Peyer's patch (tissue), 4 donors: ENCODE measurements at regions not wholly inside any gene's neighbourhood (a gene's known extent, or its start where the extent isn't known, plus 50 kb on each side); places are given as distances from the start of the nearest gene placed in this dataset.
"Not testable (repeated sequence)": the region's sequence is repeated elsewhere in the genome, so short reads cannot be mapped to it uniquely, and the experiment has no call there.

Experiments
- DNase-seq, 3 donors: peaks; one replicate each; pipeline ENCODE4 v3.0.0-alpha.2; 2017 to 2019
- H3K27ac ChIP-seq, 4 donors: fragments of 200-600 bp; sonication (generic); one replicate each; pipeline ENCODE4 v1.5.1; 2016 to 2019
- H3K27me3 ChIP-seq, 2 donors: fragments of 200-600 bp; sonication (generic); one replicate each; pipeline ENCODE4 v1.5.1; 2019
- H3K36me3 ChIP-seq, 3 donors: fragments of 200-600 bp; sonication (generic); one replicate each; pipeline ENCODE4 v1.5.1; 2016 to 2019
- H3K4me1 ChIP-seq, 4 donors: fragments of 200-600 bp; sonication (generic); one replicate each; pipeline ENCODE4 v1.5.1; 2016 to 2019
- H3K4me3 ChIP-seq, 4 donors: fragments of 200-600 bp; sonication (generic); 1 replicate in 3 of 4; 2 replicates in 1 of 4; pipeline ENCODE4 v1.5.1; 2016 to 2019; ENCODE audit warnings: mild to moderate bottlenecking in 1 of 4
- H3K9me3 ChIP-seq, 4 donors: fragments of 200-600 bp; sonication (generic); one replicate each; pipeline ENCODE4 v1.5.1; 2016 to 2019; ENCODE audit warnings: mild to moderate bottlenecking in 1 of 4
- CTCF ChIP-seq, 6 experiments: fragments of 450-650 bp in 4 of 6; fragments of 200-600 bp in 2 of 6; sonication (generic) in 1 of 6; IDR thresholded peaks; one replicate each; pipeline ENCODE4 v1.5.1; 2017 to 2019; ENCODE audit warnings: antibody characterized with exemption in 6 of 6, mild to moderate bottlenecking in 3 of 6, moderate library complexity in 1 of 6

DNA sequence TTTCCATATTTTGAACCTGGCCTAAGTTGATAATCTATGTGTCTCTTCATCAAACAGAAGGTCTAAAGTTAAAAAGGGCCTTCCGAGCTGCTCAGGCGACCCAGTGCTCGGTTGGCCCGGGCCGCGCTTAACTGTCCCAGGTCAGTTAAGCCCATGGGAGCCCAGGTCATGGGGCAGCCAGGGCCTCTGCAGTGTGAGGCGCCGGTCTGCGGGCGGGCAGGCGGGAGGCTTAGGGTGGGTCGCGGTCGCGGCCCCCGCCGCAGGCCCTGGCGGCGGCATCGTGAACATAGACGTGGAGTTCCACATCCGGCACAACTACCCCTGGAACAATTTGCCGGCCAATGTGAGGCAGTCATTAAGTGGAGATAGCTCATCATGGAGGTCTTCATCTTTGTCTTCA lies 91.3 kb downstream of the PPIAL4C start:
- DNase-seq, H3K27me3 ChIP-seq, H3K27ac ChIP-seq, H3K4me1 ChIP-seq, H3K4me3 ChIP-seq, H3K9me3 ChIP-seq, H3K36me3 ChIP-seq: not testable (repeated sequence)

GRCh38 chr1:149677359-149677758 lies 93.7 kb downstream of the PPIAL4C start:
- H3K4me1 ChIP-seq, H3K27ac ChIP-seq, H3K36me3 ChIP-seq, DNase-seq, H3K9me3 ChIP-seq, H3K4me3 ChIP-seq, H3K27me3 ChIP-seq: not testable (repeated sequence)

DNA sequence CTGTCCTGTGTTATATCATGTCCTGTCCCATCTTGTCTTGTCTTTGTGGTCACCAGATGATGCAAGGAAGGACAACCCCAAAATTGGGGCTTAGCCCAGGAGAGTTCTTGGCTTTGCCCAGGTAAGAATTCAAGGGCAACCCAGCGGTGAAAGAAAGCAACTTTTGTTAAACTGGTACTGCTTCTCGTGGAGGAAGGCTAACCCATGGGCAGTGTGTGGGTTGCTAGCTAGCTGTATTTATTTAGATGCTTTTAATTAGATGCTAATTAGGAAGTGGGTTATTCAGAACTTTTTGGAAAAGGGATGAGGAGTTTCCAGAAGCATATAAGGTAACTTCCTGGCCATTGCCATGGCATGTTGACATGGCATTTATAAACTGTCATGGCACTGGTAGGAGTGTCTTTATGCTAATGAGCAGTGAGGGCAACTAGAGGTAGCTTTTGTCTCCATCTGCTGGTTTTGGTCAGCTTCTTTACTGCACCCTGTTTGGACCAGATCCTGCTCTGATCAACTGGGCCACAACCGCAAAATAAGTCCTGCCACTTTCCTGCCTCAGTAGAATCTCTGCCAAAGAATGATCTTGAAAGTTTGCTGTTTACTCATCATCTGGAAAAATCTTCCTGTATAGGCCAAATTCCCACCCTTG lies 95.8 kb upstream of the FCGR1A start:
- not testable (repeated sequence) for H3K27me3 ChIP-seq, H3K36me3 ChIP-seq, H3K4me1 ChIP-seq, H3K27ac ChIP-seq, H3K4me3 ChIP-seq, H3K9me3 ChIP-seq, DNase-seq

DNA sequence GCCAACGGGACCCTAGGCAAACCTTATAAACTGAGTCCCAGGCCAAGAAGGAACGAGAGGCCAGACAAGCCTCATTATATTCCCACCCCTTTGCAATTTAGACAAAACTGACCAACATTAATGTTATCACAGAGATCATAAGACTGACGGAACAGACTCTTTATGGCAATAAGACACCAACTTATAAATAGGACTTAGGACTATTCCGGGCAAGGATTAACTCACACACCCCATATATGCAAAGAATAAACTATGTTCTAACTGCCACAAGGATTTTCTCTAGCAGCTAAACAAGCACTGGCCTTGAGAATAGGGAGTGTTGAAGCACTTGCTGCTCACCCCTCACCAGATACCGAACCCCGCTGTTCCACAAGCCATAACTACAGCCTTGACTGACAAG lies 91.1 kb upstream of the FCGR1A start:
- H3K9me3 ChIP-seq, DNase-seq, H3K27me3 ChIP-seq, H3K4me3 ChIP-seq, H3K36me3 ChIP-seq, H3K27ac ChIP-seq, H3K4me1 ChIP-seq: not testable (repeated sequence)

DNA sequence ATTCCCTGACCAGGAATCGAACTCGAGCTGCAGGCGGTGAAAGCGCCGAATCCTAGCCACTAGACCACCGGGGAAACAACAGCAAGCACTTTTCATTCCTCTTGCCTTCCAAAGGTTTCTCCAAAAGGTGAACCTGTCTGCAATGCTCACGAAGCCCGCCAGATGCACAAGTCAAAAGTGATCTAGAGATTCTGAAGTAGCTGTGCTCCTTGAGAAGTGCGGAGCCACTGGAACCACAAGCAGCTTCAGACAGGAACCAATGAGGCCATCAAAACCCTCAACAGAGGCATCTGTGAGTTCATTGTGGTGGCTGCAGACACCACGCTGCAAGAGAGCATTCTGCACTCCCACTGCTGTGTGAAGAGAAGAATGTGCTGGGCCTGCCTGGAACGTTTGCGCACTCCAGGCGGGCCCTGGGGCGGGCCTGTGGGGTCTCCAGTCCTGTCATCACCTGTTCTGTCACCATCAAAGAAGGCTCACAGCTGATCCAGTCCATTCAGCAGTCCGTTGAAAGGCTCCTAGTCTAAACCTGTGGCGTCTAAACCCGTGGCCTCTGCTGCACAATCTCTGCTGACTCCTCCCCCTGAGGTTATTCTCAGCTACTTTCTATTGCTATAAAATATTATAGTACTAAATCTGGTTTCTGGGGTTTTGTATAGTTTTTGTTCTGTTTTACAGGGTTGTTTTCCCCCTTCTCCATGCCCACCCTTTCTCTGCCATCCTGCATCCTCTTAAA lies 89.5 kb upstream of the FCGR1A start:
- not testable (repeated sequence) for H3K36me3 ChIP-seq, H3K27me3 ChIP-seq
- DNase-seq = peak in 2 of 3 donors; percentile 31 to 64

GRCh38 chr1:149695066-149695465 lies 87.4 kb upstream of the FCGR1A start:
- not testable (repeated sequence) for H3K27ac ChIP-seq, H3K4me1 ChIP-seq, H3K27me3 ChIP-seq, H3K9me3 ChIP-seq, DNase-seq, H3K36me3 ChIP-seq, H3K4me3 ChIP-seq

More for the DNA sequence above, 89.5 kb upstream of the FCGR1A start:
- not testable (repeated sequence) for H3K27ac ChIP-seq, H3K4me1 ChIP-seq, H3K4me3 ChIP-seq, H3K9me3 ChIP-seq

GRCh38 chr1:149700220-149700619 lies 82.3 kb upstream of the FCGR1A start:
- not testable (repeated sequence) for H3K27me3 ChIP-seq, H3K4me1 ChIP-seq, H3K4me3 ChIP-seq, DNase-seq, H3K9me3 ChIP-seq, H3K27ac ChIP-seq, H3K36me3 ChIP-seq

DNA sequence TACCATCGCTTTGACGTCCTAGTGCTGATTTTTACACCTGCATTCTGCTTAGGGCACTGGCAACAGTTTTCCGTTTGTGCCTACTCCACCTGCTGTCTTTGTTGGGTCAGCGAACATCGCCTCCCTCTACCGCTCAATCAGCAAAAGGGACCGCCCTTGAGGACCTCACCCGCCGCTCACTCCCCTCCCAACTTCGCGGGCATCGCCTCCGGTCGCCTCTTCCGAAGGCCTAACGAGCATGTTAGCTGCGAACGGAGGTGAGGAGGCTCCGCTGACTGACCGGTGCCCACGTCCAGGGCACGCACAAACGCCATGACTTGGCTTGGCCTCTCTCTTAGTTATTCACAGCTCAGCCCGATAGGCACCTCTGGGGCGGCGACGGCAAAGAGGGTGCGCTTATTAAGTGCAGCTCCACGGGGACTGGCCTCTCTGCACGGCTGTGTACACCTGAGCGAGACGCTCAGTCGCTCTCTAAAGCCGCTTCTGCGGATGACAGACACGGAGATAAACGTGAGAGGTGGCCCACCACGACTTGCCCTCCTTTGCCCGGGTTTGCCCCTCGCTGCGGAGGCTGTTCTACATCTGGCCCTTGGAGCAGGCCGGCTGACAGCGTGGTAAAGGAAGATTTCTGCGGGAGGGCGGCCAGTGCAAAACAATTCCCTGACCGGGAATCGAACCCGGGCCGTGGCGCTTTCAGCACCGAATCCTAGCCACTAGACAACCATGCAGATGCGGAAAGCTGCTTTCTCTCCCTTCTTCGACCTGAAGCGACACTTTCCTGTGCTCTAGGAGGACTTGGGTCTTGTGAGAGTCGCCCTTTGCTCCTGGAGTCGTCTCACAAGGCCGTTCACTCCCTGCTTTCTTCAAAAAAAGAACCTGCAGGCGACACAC lies 81.6 kb upstream of the FCGR1A start:
- H3K27me3 ChIP-seq, H3K27ac ChIP-seq, DNase-seq, H3K4me1 ChIP-seq, H3K36me3 ChIP-seq, H3K9me3 ChIP-seq, H3K4me3 ChIP-seq: not testable (repeated sequence)

- Histone ChIP-seq H3K4me3 (peak overlapping the region in 3 of 4 donors; percentile 30 to 38 (median 34)), H3K27ac (peak overlapping the region in 3 of 4 donors; percentile 26 to 69 (median 45))
- not testable (repeated sequence) for H3K9me3 ChIP-seq, H3K4me1 ChIP-seq, H3K36me3 ChIP-seq, H3K27me3 ChIP-seq
- TF ChIP-seq CTCF (IDR thresholded peaks at IDR 0.05) = peak in 1 of 6 experiments; percentile 3
- peak in 2 of 3 donors; percentile 50 to 61 for DNase-seq
Measured at GRCh38 chr1:149708192-149708853, 74.2 kb upstream of the FCGR1A start.

DNA sequence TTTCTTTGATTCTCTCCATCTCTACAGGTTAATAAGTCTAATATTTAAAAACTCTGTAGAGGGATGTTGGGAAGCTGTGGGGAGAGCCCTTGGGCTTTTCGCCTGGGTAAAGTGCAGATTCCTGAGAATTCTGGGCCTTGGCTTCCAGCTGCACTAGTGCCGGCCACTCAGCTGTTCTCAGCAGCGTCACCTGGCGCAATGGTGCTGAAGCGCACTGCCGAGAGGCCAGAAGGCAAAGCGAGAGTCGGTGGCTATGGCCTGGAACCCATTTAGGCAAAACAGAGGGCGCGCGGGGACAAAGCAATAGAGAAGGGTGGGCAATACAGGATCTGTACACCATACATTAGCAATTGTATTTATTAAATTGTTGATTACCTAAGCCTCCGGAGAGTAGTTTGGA lies 70.8 kb upstream of the FCGR1A start:
- not testable (repeated sequence) for H3K4me3 ChIP-seq, H3K9me3 ChIP-seq, H3K27ac ChIP-seq, DNase-seq, H3K36me3 ChIP-seq, H3K4me1 ChIP-seq, H3K27me3 ChIP-seq

GRCh38 chr1:149712154-149712927 lies 70.2 kb upstream of the FCGR1A start:
- H3K9me3 ChIP-seq, H3K4me3 ChIP-seq, H3K27me3 ChIP-seq, H3K27ac ChIP-seq, H3K4me1 ChIP-seq, H3K36me3 ChIP-seq: not testable (repeated sequence)
- DNase-seq = peak in 1 of 3 donors; percentile 16

DNA sequence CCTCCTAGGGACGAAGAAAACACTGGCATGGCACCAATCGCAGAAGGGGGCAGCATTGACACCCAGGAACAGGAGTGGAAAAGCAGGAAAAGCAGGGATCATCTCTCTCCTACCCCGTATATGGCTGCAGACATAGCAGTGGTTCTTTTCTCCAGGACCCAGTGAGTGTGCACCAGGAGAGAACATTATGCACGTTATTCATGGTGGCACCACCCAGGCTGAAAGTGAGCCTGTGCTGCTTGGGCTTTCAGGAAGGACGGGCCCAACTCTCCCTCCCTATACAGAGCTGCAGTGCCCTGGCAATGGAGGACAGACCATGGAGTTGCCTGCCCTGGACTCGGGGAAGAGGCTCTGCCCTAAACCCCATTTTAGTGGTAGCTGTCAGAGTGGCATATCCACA lies 69.0 kb upstream of the FCGR1A start:
- not testable (repeated sequence) for DNase-seq, H3K36me3 ChIP-seq, H3K27ac ChIP-seq, H3K9me3 ChIP-seq, H3K4me1 ChIP-seq, H3K4me3 ChIP-seq, H3K27me3 ChIP-seq

DNA sequence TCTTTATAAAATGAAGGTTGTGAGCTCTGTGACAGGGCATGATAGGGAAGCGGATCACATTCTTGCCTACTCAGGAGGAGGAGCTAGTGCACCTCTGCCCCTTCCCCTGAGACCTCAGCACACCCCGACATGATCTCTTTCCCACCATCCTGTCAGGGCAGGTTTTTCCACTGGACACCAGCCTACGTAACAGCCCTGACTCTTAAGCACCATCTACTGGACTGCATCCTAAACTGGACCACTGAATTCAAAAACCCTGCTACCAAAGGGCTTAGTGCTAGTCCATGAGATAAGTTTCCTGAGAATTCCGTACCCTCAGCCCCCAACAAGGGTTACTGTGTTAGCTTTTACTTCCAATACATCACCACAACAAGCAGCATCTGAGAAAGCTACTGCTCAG lies 68.5 kb upstream of the FCGR1A start:
- not testable (repeated sequence) for H3K4me3 ChIP-seq, H3K4me1 ChIP-seq, H3K27ac ChIP-seq, H3K9me3 ChIP-seq, H3K27me3 ChIP-seq, DNase-seq, H3K36me3 ChIP-seq
